IMR-90 (cell line): ENCODE measurements at regions not wholly inside any gene's neighbourhood (a gene's known extent, or its start where the extent isn't known, plus 50 kb on each side); places are given as distances from the start of the nearest gene placed in this dataset.
A peak's percentile ranks its signal among the peaks of the same experiment; 100 is the strongest.

Experiments used
- ATAC-seq: fragments of 200-7000 bp; cut with Tn5 transposase; 2 replicates; pipeline ENCODE4 v1.9.1; 2020; ENCODE audit warnings: low read depth, mild to moderate bottlenecking, moderate library complexity
- BruUV-seq: library from RNA; stranded (reverse); fragments of 400-500 nt; replicated peaks from 2 replicates; lab custom pipeline; 2021; lab: Mats Ljungman, UMichigan
- CTCF ChIA-PET: fragments of 300-600 bp; formaldehyde crosslinking; extraction: SDS; loops from one replicate; lab custom pipeline; 2021; ENCODE audit warnings: antibody characterized with exemption; lab: Yijun Ruan, JAX
- POLR2A ChIA-PET: fragments of 300-600 bp; sonication (Branson Sonifier 250); formaldehyde crosslinking; loops from one replicate; lab custom pipeline; 2022; ENCODE audit warnings: antibody characterized with exemption; ENCODE audit not compliant: unreplicated experiment; lab: Charles Lee
- DNase-seq: peaks from one replicate; pipeline ENCODE4 v3.0.0; 2013
- H2AFZ ChIP-seq: replicated peaks from 2 replicates; pipeline ENCODE3; 2013; ENCODE audit warnings: low read length, mild to moderate bottlenecking; ENCODE audit not compliant: poor library complexity
- H2AK5ac ChIP-seq: 2 replicates; pipeline ENCODE4 v1.6.1; 2013; ENCODE audit warnings: low read depth, low read length, inconsistent platforms
- H2AK9ac ChIP-seq: replicated peaks from 2 replicates; pipeline ENCODE3; 2013; ENCODE audit warnings: mild to moderate bottlenecking, low read depth, low read length, moderate library complexity; ENCODE audit not compliant: poor library complexity
- H2BK120ac ChIP-seq: 2 replicates; pipeline ENCODE4 v1.6.1; 2013; ENCODE audit warnings: low read depth, low read length, inconsistent platforms
- H2BK15ac ChIP-seq: 3 replicates; pipeline ENCODE4 v1.6.1; 2013; ENCODE audit warnings: low read depth, low read length, inconsistent platforms
- H2BK20ac ChIP-seq: 2 replicates; pipeline ENCODE4 v1.6.1; 2013; ENCODE audit warnings: low read depth, mild to moderate bottlenecking, inconsistent platforms, low read length, moderate library complexity
- H2BK5ac ChIP-seq: 2 replicates; pipeline ENCODE4 v1.6.1; 2013; ENCODE audit warnings: mild to moderate bottlenecking, low read depth, low read length, inconsistent platforms; ENCODE audit not compliant: poor library complexity, severe bottlenecking
- H3K14ac ChIP-seq: replicated peaks from 2 replicates; pipeline ENCODE4 v1.6.1; 2013; ENCODE audit warnings: low read depth, low read length, inconsistent platforms
- H3K18ac ChIP-seq: 2 replicates; pipeline ENCODE4 v1.6.1; 2013; ENCODE audit warnings: low read depth, low read length, control low read depth
- H3K23ac ChIP-seq: 2 replicates; pipeline ENCODE4 v1.6.1; 2013; ENCODE audit warnings: low read depth, low read length, inconsistent platforms
- H3K27ac ChIP-seq: 2 replicates; pipeline ENCODE4 v1.5.1; 2013; ENCODE audit warnings: mild to moderate bottlenecking, control low read depth, low read length; ENCODE audit not compliant: insufficient read depth
- H3K27me3 ChIP-seq: 2 replicates; pipeline ENCODE4 v1.6.1; 2013; ENCODE audit warnings: low read length; ENCODE audit not compliant: control insufficient read depth, insufficient read depth
- H3K36me3 ChIP-seq: 2 replicates; pipeline ENCODE4 v1.6.1; 2013; ENCODE audit warnings: low read length, mixed read lengths; ENCODE audit not compliant: control insufficient read depth, insufficient read depth
- H3K4ac ChIP-seq: 2 replicates; pipeline ENCODE4 v1.6.1; 2013; ENCODE audit warnings: low read depth, low read length, inconsistent platforms
- H3K4me1 ChIP-seq: 2 replicates; pipeline ENCODE4 v1.6.1; 2013; ENCODE audit warnings: low read length, mixed read lengths; ENCODE audit not compliant: control insufficient read depth, insufficient read depth
- H3K4me2 ChIP-seq: 2 replicates; pipeline ENCODE4 v1.6.1; 2013; ENCODE audit warnings: low read depth, mild to moderate bottlenecking, control low read depth, low read length, moderate library complexity
- H3K4me3 ChIP-seq: 2 replicates; pipeline ENCODE4 v1.5.1; 2013; ENCODE audit warnings: low read depth, mild to moderate bottlenecking, control low read depth, low read length, moderate library complexity; ENCODE audit not compliant: insufficient read depth
- H3K56ac ChIP-seq: 2 replicates; pipeline ENCODE4 v1.6.1; 2013; ENCODE audit warnings: low read length, inconsistent platforms; ENCODE audit not compliant: insufficient read depth; ENCODE audit errors: extremely low read depth
- H3K79me1 ChIP-seq, 2 experiments: 2 replicates each; pipeline ENCODE4 v1.6.1; 2013; ENCODE audit warnings: low read length in 2 of 2, inconsistent platforms in 1 of 2, low read depth in 1 of 2
- H3K9ac ChIP-seq: 2 replicates; pipeline ENCODE4 v1.6.1; 2013; ENCODE audit warnings: low read depth, low read length, control low read depth
- H3K9me1 ChIP-seq: 2 replicates; pipeline ENCODE4 v1.6.1; 2013; ENCODE audit warnings: low read length, inconsistent platforms; ENCODE audit not compliant: insufficient read depth
- H3K9me3 ChIP-seq: 2 replicates; pipeline ENCODE4 v1.6.1; 2013; ENCODE audit warnings: low read length; ENCODE audit not compliant: control insufficient read depth, insufficient read depth
- H4K20me1 ChIP-seq: 2 replicates; pipeline ENCODE4 v1.6.1; 2013; ENCODE audit warnings: low read length, inconsistent platforms; ENCODE audit not compliant: insufficient read depth
- H4K5ac ChIP-seq: 2 replicates; pipeline ENCODE4 v1.6.1; 2013; ENCODE audit warnings: mild to moderate bottlenecking, low read depth, low read length, control low read depth
- H4K8ac ChIP-seq, 2 experiments: 2 replicates each; pipeline ENCODE4 v1.6.1; 2013; ENCODE audit warnings: low read depth in 2 of 2, low read length in 2 of 2, control low read depth in 1 of 2, inconsistent platforms in 1 of 2
- H4K91ac ChIP-seq: 2 replicates; pipeline ENCODE4 v1.6.1; 2013; ENCODE audit warnings: low read depth, low read length, inconsistent platforms; ENCODE audit not compliant: insufficient read depth
- FOS ChIP-seq: fragments of 150-350 bp; IDR thresholded peaks from 2 replicates; pipeline ENCODE4 v1.6.1; 2016; ENCODE audit warnings: low read depth, low read length
- MAFK ChIP-seq: IDR thresholded peaks from 2 replicates; pipeline ENCODE4 v1.6.1; 2012; ENCODE audit warnings: low read depth, low read length, improper control_type of control experiment
- WGBS, 2 experiments: methylation state at CpG; one replicate each; pipeline versions ENCODE4 v1.1.5 to v1.1.7; 2013; ENCODE audit warnings: missing lambda C conversion rate in 2 of 2; ENCODE audit not compliant: insufficient read length in 1 of 2; ENCODE audit errors: extremely low coverage in 2 of 2; 5-methylcytosine and 5-hydroxymethylcytosine counted together
- dilution Hi-C: fragments of 300-500 bp; cut with HindIII; formaldehyde crosslinking; loops from one replicate; pipeline ENCODE4 v1.14.3; 2018; ENCODE audit warnings: low sequenced_read_pairs; ENCODE audit not compliant: unreplicated experiment
- in situ Hi-C: fragments of 300-500 bp; cut with MboI; formaldehyde crosslinking; loops from 3 replicates; pipeline ENCODE4 v1.14.3; 2019; ENCODE audit warnings: low sequenced_read_pairs, inconsistent platforms, mixed read lengths
- intact Hi-C: fragments of 100-400 bp; cut with micrococcal nuclease; formaldehyde crosslinking; loops from 2 replicates; pipeline ENCODE4 v1.10.0; 2022

DNA sequence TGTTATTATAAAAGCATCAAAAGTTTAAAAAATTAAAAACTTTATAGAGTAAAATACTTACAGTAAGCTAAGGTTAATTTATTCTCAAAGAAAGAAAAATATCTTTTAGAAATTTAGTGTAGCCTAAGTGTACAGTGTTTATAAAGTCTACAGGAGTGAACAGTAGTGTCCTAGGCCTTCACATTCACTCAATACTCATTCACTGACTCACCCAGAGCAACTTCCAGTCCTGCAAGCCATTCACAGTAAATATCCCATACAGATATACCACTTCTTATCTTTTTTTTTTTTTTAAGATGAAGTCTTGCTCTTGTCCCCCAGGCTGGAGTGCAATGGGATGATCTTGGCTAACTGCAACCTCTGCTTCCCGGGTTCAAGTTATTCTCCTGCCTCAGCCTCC is 73.1 kb upstream of the FST start:
- peak overlapping the region; percentile 91 for H2AK5ac ChIP-seq
- no peak overlapping the region for H3K4me3 ChIP-seq
- H3K27ac ChIP-seq: peak overlapping the region; percentile 98
- H3K18ac ChIP-seq: peak overlapping the region; percentile 78
- ATAC-seq (peak; percentile 79), DNase-seq (peak; percentile 93)
- ChIA-PET CTCF (no interaction called here), POLR2A (interaction anchor here (0.6 kb wide), 1 partner anchor 124 kb away, joined by 3 read pairs; no protein-coding TSS in a partner anchor)
- BruUV-seq: no TSS peak
- peak overlapping the region; percentile 82 to 95; a peak in 3 of 4 replicates for H4K8ac ChIP-seq
- H3K14ac ChIP-seq: 0 out of 2 replicates have a peak overlapping the region, but pooled peaks have one; percentile 59
- no peak overlapping the region for H2AK9ac ChIP-seq
- H3K4ac ChIP-seq: peak overlapping the region; percentile 90
- H2BK5ac ChIP-seq: peak overlapping the region; percentile 100
- dilution Hi-C loops (no loop called here), in situ Hi-C loops (no loop called here), intact Hi-C loops (loop anchor here (2.0 kb wide), 1 partner anchor 45 kb away; no protein-coding TSS in a partner anchor)
- peak; percentile 36; the same call in 1 of the 2 replicates for TF ChIP-seq FOS
- no peak for TF ChIP-seq MAFK
- peak overlapping the region; percentile 100; the same call in 2 of the 3 replicates for H2BK15ac ChIP-seq
- peak overlapping the region; percentile 98 for H2BK120ac ChIP-seq
- no peaks in the 10 kb centered on the region for H3K36me3 ChIP-seq
- H3K4me2 ChIP-seq: no peak overlapping the region
- peak overlapping the region; percentile 97; the same call in 1 of the 2 replicates for H2BK20ac ChIP-seq
- H3K23ac ChIP-seq: no peak overlapping the region
- no peak overlapping the region for H2AFZ ChIP-seq
- 0 out of 4 replicates have a peak, but pooled peaks cover 3 to 4% of the 10 kb centered on the region in 2 experiments for H3K79me1 ChIP-seq
- peaks cover 2% of the 10 kb centered on the region; the same call in 1 of the 2 replicates for H3K9me1 ChIP-seq
- H3K9ac ChIP-seq: no peak overlapping the region
- peak overlapping the region; percentile 88 for H4K91ac ChIP-seq
- H3K27me3 ChIP-seq: no peaks in the 10 kb centered on the region
- peaks cover 22% of the 10 kb centered on the region for H3K4me1 ChIP-seq
- H4K20me1 ChIP-seq: no peaks in the 10 kb centered on the region
- H3K56ac ChIP-seq: no peak overlapping the region
- peak overlapping the region; percentile 93 for H4K5ac ChIP-seq
- H3K9me3 ChIP-seq: peaks cover 2% of the 10 kb centered on the region; the same call in 1 of the 2 replicates
- 14% methylated on average over 1 of the region's 1 CpG; no CpG with 5 or more reads in 1 of the 2 experiments for WGBS, 2 experiments
